ENCODE measurements at regions not wholly inside any gene's neighbourhood (a gene's known extent, or its start where the extent isn't known, plus 50 kb on each side); places are given as distances from the start of the nearest gene placed in this dataset.

DNA sequence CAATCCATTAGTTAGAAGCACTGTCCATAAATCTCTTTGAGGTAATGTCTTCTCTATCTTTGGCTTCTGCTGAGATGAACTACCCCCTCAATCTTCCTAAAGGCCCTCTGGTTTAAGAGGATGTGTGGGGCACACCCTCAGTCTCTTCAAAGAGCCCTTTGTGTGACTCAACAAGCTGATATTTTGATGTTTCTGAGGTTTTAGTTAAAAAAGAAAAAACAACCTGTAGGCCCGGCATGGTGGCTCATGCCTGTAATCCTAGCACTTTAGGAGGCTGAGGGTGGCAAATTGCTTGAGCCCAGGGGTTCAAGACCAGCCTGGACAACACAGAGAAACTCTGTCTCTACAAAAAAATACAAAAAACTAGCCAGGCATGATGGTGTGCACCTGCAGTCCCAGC lies 593.5 kb downstream of the TMEM182 start:
- Histone ChIP-seq H3K4me3 (ENCODE audit: low read depth, low read length, poor library complexity, severe bottlenecking) (no peak overlapping the region), H3K4me1 (ENCODE audit: insufficient read depth, low read length, poor library complexity, severe bottlenecking) (no peaks in the 10 kb centered on the region), H3K27me3 (replicated peaks; ENCODE audit: insufficient read depth, low read depth, low read length, poor library complexity) (no peaks in the 10 kb centered on the region), H3K36me3 (ENCODE audit: insufficient read depth, low read length, poor library complexity, severe bottlenecking) (no peaks in the 10 kb centered on the region), H3K9me3 (ENCODE audit: low read depth, low read length, poor library complexity, severe bottlenecking) (no peaks in the 10 kb centered on the region), H3K27ac (ENCODE audit: low read depth, low read length, poor library complexity, severe bottlenecking) (no peak overlapping the region)
- intact Hi-C loops (cut with micrococcal nuclease; ENCODE audit: unreplicated experiment): no loop called here
- no peak for DNase-seq (ENCODE audit: low spot score)
- ChIA-PET CTCF (no interaction called here), POLR2A (ENCODE audit: low non-redundant PET) (no interaction called here)
- BruUV-seq (replicated peaks): no TSS peak
- TF ChIP-seq, protein P1, sequence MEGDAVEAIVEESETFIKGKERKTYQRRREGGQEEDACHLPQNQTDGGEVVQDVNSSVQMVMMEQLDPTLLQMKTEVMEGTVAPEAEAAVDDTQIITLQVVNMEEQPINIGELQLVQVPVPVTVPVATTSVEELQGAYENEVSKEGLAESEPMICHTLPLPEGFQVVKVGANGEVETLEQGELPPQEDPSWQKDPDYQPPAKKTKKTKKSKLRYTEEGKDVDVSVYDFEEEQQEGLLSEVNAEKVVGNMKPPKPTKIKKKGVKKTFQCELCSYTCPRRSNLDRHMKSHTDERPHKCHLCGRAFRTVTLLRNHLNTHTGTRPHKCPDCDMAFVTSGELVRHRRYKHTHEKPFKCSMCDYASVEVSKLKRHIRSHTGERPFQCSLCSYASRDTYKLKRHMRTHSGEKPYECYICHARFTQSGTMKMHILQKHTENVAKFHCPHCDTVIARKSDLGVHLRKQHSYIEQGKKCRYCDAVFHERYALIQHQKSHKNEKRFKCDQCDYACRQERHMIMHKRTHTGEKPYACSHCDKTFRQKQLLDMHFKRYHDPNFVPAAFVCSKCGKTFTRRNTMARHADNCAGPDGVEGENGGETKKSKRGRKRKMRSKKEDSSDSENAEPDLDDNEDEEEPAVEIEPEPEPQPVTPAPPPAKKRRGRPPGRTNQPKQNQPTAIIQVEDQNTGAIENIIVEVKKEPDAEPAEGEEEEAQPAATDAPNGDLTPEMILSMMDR (conservative IDR thresholded peaks at IDR 0.05; ENCODE audit: low read depth, low read length): no peak
- no peak for TF ChIP-seq EZH2 (IDR thresholded peaks at IDR 0.05; ENCODE audit: borderline replicate concordance, low read depth, low read length, poor library complexity, severe bottlenecking)

DNA sequence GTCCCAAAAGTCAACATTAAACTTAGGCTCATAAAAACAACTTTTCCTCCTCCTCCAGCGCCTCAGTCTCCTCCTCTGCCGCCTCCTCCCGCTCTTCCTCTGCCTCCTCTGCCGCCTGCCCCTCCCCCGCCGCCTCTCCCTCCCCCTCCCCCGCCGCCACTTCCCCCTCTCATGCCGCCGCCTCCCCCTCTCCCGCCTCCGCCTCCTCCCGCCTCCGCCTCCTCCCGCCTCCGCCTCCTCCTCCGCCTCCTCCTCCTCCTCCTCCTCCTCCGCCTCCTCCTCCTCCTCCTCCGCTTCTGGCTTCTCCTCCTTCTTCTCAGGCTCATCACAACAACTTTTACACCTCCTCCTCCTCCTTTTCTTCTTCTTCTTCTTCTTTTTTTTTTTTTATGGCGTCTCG lies 599.9 kb downstream of the TMEM182 start:
- peaks cover 4% of the 10 kb centered on the region for H3K9me3 ChIP-seq (ENCODE audit: low read depth, low read length, poor library complexity, severe bottlenecking)
- BruUV-seq (replicated peaks): no TSS peak
- H3K36me3 ChIP-seq (ENCODE audit: insufficient read depth, low read length, poor library complexity, severe bottlenecking): no peaks in the 10 kb centered on the region
- H3K4me1 ChIP-seq (ENCODE audit: insufficient read depth, low read length, poor library complexity, severe bottlenecking): no peaks in the 10 kb centered on the region
- TF ChIP-seq, protein P1 (conservative IDR thresholded peaks at IDR 0.05; ENCODE audit: low read depth, low read length): no peak
- TF ChIP-seq EZH2 (IDR thresholded peaks at IDR 0.05; ENCODE audit: borderline replicate concordance, low read depth, low read length, poor library complexity, severe bottlenecking): no peak
- no peak for DNase-seq (ENCODE audit: low spot score)
- no peak overlapping the region for H3K27ac ChIP-seq (ENCODE audit: low read depth, low read length, poor library complexity, severe bottlenecking)
- no peaks in the 10 kb centered on the region for H3K27me3 ChIP-seq (replicated peaks; ENCODE audit: insufficient read depth, low read depth, low read length, poor library complexity)
- no peak overlapping the region for H3K4me3 ChIP-seq (ENCODE audit: low read depth, low read length, poor library complexity, severe bottlenecking)
- CTCF ChIA-PET: no interaction called here
- intact Hi-C loops (cut with micrococcal nuclease; ENCODE audit: unreplicated experiment): no loop called here
- POLR2A ChIA-PET (ENCODE audit: low non-redundant PET): no interaction called here

DNA sequence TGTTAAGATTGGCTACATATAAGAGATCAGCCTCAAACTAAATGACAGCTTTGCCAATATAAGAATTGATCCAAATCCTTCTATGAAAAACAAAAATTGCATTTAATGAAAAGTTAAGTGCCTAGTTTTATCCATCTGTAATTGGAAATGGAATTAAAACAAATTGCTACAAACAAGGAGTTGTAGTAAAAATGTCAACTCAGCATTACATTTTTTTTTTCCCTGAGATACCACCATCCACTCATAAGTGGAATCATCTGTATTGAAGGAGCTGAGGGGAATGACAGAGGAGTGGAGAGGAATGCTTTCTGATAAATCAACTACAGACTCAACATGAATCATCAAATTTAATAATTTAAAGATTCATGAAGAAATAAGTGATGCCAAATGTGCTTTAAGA lies 601.8 kb downstream of the TMEM182 start:
- intact Hi-C loops (cut with micrococcal nuclease; ENCODE audit: unreplicated experiment): no loop called here
- BruUV-seq (replicated peaks): no TSS peak
- ChIA-PET CTCF (no interaction called here), POLR2A (ENCODE audit: low non-redundant PET) (no interaction called here)
- Histone ChIP-seq H3K27ac (ENCODE audit: low read depth, low read length, poor library complexity, severe bottlenecking) (no peak overlapping the region), H3K9me3 (ENCODE audit: low read depth, low read length, poor library complexity, severe bottlenecking) (peaks cover 4% of the 10 kb centered on the region), H3K4me1 (ENCODE audit: insufficient read depth, low read length, poor library complexity, severe bottlenecking) (no peaks in the 10 kb centered on the region), H3K27me3 (replicated peaks; ENCODE audit: insufficient read depth, low read depth, low read length, poor library complexity) (no peaks in the 10 kb centered on the region), H3K4me3 (ENCODE audit: low read depth, low read length, poor library complexity, severe bottlenecking) (no peak overlapping the region), H3K36me3 (ENCODE audit: insufficient read depth, low read length, poor library complexity, severe bottlenecking) (no peaks in the 10 kb centered on the region)
- no peak for DNase-seq (ENCODE audit: low spot score)
- TF ChIP-seq EZH2 (IDR thresholded peaks at IDR 0.05; ENCODE audit: borderline replicate concordance, low read depth, low read length, poor library complexity, severe bottlenecking): no peak
- TF ChIP-seq, protein P1 (conservative IDR thresholded peaks at IDR 0.05; ENCODE audit: low read depth, low read length): no peak
